OCI-LY7 (cell line): ENCODE measurements at regions not wholly inside any gene's neighbourhood (a gene's known extent, or its start where the extent isn't known, plus 50 kb on each side); places are given as distances from the start of the nearest gene placed in this dataset.

Experiments used
- CTCF ChIP-seq: fragments of 200-600 bp; sonication (generic); conservative IDR thresholded peaks from 2 replicates; pipeline ENCODE4 v1.5.1; 2014; ENCODE audit warnings: mild to moderate bottlenecking, antibody characterized with exemption, low read length, moderate library complexity, mixed read lengths
- EZH2phosphoT487 ChIP-seq: fragments of 200-600 bp; sonication (generic); IDR thresholded peaks from 2 replicates; pipeline ENCODE4 v1.6.1; 2018; ENCODE audit warnings: low read depth, borderline replicate concordance, mild to moderate bottlenecking, mixed run types, antibody characterized with exemption, low read length, moderate library complexity, mixed read lengths

- TF ChIP-seq CTCF: no peak
- TF ChIP-seq EZH2phosphoT487: no peak
These were observed 86.8 kb upstream of the CD55 start for GRCh38 chr1:207234690-207235089.
